RKO (cell line): ENCODE measurements at regions not wholly inside any gene's neighbourhood (a gene's known extent, or its start where the extent isn't known, plus 50 kb on each side); places are given as distances from the start of the nearest gene placed in this dataset.
"Not testable (repeated sequence)": the region's sequence is repeated elsewhere in the genome, so short reads cannot be mapped to it uniquely, and the experiment has no call there.

Source experiments
- DNase-seq: peaks from one replicate; pipeline ENCODE4 v3.0.0-alpha.2; 2016; ENCODE audit warnings: low spot score

DNA sequence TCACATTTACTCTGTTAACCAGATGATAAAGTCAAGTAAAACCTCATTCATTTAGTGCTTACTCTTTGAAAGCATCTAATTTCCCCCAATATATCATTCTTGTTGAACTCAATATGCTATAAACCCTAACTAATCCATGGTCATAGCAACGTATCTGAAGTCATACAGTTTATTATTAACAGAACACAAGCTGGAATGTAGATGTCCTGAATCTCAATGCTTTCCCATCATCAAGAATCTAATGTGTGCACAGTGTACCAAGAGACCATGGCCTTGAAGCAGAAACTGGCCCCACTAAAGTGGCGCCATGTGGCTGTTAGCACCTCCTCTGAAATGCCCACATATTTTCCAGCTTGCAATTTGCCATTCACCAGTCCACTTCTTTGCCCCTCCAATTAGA, 245.8 kb downstream of the SOX9 start:
- DNase-seq, result no peak

- no peak for DNase-seq
Observed at GRCh38 chr17:72368191-72368590, 247.4 kb downstream of the SOX9 start.

GRCh38 chr17:72369366-72369765, 248.5 kb downstream of the SOX9 start:
- DNase-seq, result no peak

DNA sequence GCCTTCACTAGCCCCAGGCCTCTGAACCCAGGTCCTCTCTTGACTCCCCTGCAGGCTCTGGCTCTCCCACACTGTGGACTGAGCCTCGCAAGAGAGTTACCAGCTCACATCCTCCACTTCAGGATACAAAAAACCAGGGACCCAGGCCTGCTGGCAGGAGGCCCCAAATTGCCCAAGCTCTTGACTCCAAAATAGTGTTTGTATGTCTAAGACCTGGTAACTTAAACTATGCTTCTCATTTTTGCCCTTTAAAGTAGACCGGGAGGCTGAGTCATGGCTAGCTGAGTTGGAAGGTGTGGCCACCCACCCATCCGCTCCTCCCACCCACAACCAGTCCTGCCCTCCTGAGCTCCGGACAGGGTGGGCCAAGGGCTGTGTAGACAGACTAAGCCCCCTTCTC, 250.0 kb downstream of the SOX9 start:
- no peak for DNase-seq

DNA sequence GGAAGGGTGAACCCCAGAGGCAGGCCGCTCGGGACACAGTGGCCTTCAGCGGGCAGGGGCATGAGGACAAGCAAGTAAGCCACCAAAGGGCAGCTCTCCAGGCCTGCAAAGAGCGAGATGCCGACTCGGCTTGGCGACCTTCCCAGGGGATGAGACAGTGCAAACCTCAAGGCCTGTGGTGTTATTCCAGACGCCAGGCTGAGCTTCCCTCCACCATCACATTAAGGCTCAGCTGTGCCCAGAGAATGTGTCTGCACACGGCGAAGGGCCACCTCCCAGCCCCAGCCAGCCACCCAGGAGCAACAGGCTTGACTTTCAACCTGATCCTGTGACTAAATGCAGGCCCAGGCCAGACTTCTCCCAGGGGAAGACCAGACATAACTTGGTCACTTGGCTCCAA, 251.4 kb downstream of the SOX9 start:
- DNase-seq, result no peak

- DNase-seq, result no peak
Observed at GRCh38 chr17:72373910-72374741, 253.3 kb downstream of the SOX9 start.

GRCh38 chr17:72376526-72377345, 255.9 kb downstream of the SOX9 start:
- DNase-seq, result no peak

GRCh38 chr17:72378414-72379390, 257.9 kb downstream of the SOX9 start:
- no peak for DNase-seq

DNA sequence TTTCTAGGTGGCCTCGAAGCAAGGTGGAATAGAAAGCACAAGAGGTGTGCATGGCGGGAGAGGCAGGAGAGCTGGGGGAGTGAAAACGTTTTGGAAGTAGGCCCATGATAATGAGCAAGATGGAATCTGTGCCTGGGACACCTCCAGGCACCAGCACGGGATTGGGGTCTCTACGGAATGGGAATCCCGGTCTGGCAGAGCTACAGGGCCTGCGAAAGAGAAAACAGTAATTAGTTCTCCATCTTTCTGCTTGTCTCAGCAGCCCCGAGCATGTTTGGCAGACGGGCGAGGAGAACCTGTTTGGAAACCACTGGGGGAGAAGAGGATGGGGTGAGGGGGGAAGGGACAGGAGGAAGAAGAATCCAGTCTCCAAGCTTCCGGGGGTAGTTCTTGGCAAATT, 258.7 kb downstream of the SOX9 start:
- no peak for DNase-seq

- DNase-seq, result no peak
Observed at GRCh38 chr17:72380120-72380519, 259.3 kb downstream of the SOX9 start.

- DNase-seq, result no peak
Observed at GRCh38 chr17:72380737-72381136, 259.9 kb downstream of the SOX9 start.

DNA sequence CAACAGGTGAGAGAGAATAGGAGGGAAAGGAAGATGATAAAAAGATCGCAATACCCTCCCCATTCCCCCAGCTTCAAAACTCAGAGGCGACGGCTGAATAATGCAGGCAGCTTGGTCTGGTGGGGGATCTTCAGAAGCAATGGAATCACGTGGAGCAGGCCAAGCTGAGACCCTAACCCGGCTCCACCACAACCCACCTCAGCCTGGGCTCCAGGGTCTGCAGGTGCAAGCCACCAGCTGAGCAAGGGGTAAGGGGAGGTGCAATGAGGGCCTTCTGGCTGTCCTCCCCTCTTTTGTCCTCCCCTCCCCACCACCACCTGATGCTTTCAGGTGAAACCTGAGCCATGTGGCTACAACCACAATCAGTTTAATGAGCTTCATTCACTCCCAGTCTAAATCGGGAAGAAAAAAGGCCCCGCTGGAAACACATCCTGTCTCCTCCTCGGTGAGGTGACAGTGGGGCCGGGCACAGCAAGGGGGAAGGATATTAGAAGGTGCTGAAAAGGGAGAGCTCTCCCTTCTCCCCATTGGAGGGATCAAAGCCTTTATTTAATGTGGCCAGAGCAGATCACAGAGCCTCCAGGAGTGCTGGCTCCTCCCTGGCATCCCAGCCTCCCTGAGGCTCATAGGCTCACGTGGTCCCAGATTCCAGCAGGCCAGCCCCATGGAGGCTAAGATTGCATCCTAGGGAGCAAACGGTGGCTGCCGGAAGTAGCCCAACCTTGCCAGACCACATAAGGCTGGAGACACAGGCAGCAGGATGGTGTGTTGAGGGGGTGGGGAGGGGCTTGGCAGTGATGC, 261.0 kb downstream of the SOX9 start:
- DNase-seq, result no peak

- no peak for DNase-seq
Observed at GRCh38 chr17:72382971-72383722, 262.3 kb downstream of the SOX9 start.

DNA sequence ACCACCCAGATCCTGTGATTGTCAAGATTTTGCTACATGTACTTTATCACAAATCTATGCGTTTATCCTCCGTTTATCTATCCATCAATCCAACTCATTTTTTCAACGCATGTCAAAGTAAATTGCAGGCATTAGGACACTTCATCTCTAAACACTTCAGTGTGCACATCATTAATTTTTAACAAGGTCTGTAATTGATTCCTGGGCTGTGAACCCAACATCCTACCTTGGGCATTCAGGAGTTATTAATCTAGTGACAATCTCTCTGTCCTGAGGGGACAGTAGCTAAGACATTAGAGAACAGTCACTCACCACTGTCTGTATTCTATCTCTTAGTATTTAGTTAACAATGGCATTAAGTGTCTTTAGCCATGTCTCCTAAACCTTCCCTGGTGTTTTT, 264.7 kb downstream of the SOX9 start:
- no peak for DNase-seq

DNA sequence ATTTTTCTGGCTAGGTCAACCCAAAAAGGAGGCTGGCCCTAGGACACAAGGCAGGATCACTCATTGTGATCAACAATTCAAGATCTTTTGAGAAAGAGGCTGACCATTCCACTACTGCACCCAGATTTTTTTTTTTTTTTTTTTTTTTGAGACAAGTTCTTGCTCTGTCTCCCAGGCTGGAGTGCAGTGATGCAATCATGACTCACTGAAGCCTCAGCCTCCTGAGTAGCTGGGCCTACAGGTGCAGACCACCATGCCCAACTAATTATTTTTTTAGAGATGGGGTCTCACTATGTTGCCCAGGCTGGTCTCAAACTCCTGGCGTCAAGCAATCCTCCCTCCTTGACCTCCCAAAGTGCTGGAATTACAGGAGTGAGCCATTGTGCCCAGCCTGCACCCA, 265.4 kb downstream of the SOX9 start:
- DNase-seq, result not testable (repeated sequence)

DNA sequence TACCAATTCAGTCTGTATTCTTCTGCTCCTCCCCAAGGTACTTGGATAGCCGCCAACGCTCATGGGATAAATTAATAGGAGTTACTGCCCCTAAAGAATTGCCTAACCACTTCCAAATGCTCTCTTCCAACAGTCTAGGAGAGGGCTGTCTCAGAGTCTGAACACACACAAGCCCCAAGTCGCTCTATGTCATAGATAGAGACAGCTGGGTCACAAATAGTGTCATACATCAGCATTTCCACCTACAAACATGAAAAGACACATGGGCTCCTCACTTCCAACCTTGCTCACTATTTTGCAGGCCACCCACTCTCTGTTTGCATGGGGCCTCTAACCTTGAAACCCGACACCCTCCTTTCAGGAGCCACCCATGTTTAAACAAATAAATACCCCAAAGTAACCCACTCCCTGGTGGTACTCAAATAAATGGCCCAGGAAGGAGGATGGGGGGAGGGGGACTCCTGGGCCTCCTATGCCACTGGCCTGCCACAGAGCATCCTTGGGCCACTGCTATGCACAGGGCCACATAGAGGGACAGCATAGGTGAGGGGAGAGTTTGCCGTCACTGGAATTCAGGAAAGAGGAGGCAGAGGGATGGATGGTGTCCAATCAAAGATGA, 265.9 kb downstream of the SOX9 start:
- no peak for DNase-seq

DNA sequence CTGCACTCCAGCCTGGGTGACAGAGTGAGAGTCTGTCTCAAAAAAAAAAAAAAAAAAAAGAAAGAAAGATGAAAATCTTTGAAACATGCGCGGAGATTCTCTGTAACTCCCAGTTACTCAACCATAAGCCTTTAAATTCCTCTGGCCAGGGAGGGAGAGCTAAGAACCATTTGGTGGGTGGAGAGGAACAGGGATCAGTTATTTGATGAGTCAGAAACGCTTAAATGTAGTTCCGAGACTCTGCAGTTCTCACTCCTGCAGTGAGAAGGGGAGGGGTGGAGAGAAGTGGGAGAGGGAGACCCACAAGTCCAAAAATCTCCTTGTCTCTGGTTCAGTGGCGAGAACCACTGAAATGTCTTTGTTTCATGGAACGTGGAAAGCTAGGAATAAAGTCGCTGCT, 266.7 kb downstream of the SOX9 start:
- no peak for DNase-seq

GRCh38 chr17:72387969-72388368, 267.1 kb downstream of the SOX9 start:
- DNase-seq, result no peak

- DNase-seq, result no peak
Observed at GRCh38 chr17:72388765-72389473, 268.1 kb downstream of the SOX9 start.
